H1 (cell line): ENCODE measurements at regions not wholly inside any gene's neighbourhood (a gene's known extent, or its start where the extent isn't known, plus 50 kb on each side); places are given as distances from the start of the nearest gene placed in this dataset.

Experiments used
- BCL11A ChIP-seq, 2 experiments: IDR thresholded peaks; one replicate each; pipeline ENCODE4 v1.6.1; 2011; ENCODE audit warnings: low read depth in 2 of 2, low read length in 2 of 2, mild to moderate bottlenecking in 2 of 2
- CHD7 ChIP-seq: fragments of 300-600 bp; sonication (generic); IDR thresholded peaks from 2 replicates; pipeline ENCODE4 v1.7.1; 2012; ENCODE audit warnings: low read length, moderate library complexity, mild to moderate bottlenecking, inconsistent platforms; ENCODE audit not compliant: insufficient replicate concordance
- E2F6 ChIP-seq: IDR thresholded peaks from 2 replicates; pipeline ENCODE4 v1.6.1; 2012; ENCODE audit warnings: inconsistent platforms
- GABPA ChIP-seq: IDR thresholded peaks from 2 replicates; pipeline ENCODE4 v1.6.1; 2011; ENCODE audit warnings: mild to moderate bottlenecking, low read length, moderate library complexity, borderline replicate concordance; ENCODE audit not compliant: insufficient read depth
- JUN ChIP-seq: IDR thresholded peaks from 2 replicates; pipeline ENCODE4 v1.6.1; 2011; ENCODE audit warnings: low read depth, mild to moderate bottlenecking, improper control_type of control experiment, low read length
- NRF1 ChIP-seq: IDR thresholded peaks from 2 replicates; pipeline ENCODE4 v1.6.1; 2011; ENCODE audit warnings: mild to moderate bottlenecking, low read depth, low read length, improper control_type of control experiment
- POU5F1 ChIP-seq: IDR thresholded peaks from 2 replicates; pipeline ENCODE4 v1.6.1; 2011; ENCODE audit warnings: low read depth, mild to moderate bottlenecking, low read length, moderate library complexity
- RAD21 ChIP-seq, 2 experiments: IDR thresholded peaks in 1 of 2; conservative IDR thresholded peaks in 1 of 2; 2 replicates each; pipeline ENCODE4 v1.6.1; 2011; ENCODE audit warnings: low read depth in 2 of 2, low read length in 2 of 2, improper control_type of control experiment in 1 of 2, inconsistent platforms in 1 of 2, mild to moderate bottlenecking in 1 of 2, moderate library complexity in 1 of 2
- TF ChIP-seq, protein P1 (sequence below): IDR thresholded peaks from 2 replicates; pipeline ENCODE4 v1.6.1; 2011; ENCODE audit warnings: low read depth, mild to moderate bottlenecking, low read length; ENCODE audit not compliant: insufficient read depth

- no peak for TF ChIP-seq CHD7
- no peak for TF ChIP-seq POU5F1
- TF ChIP-seq NRF1, result no peak
- TF ChIP-seq RAD21 (IDR thresholded peaks at IDR 0.05 in 1 of 2, conservative IDR thresholded peaks at IDR 0.05 in 1 of 2; ENCODE audit: low read depth in 2 of 2, low read length in 2 of 2), result no peak
- TF ChIP-seq, protein P1, sequence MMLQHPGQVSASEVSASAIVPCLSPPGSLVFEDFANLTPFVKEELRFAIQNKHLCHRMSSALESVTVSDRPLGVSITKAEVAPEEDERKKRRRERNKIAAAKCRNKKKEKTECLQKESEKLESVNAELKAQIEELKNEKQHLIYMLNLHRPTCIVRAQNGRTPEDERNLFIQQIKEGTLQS, result no peak
- TF ChIP-seq BCL11A (IDR thresholded peaks at IDR 0.05; ENCODE audit: low read depth in 2 of 2, low read length in 2 of 2), result no peak
- TF ChIP-seq E2F6, result no peak
- TF ChIP-seq GABPA, result no peak
- TF ChIP-seq JUN, result no peak
Measured at GRCh38 chr7:12110425-12110824, 100.7 kb upstream of the TMEM106B start (continued).
